WTC11 (cell line): ENCODE measurements at regions not wholly inside any gene's neighbourhood (a gene's known extent, or its start where the extent isn't known, plus 50 kb on each side); places are given as distances from the start of the nearest gene placed in this dataset.

Experiments used
- ATF1 ChIP-seq: sonication (generic); formaldehyde crosslinking; IDR thresholded peaks from 2 replicates; pipeline ENCODE4 v1.8.1; 2023; ENCODE audit warnings: mild to moderate bottlenecking, moderate library complexity, missing genetic modification reagents
- CREB1 ChIP-seq: sonication (generic); formaldehyde crosslinking; IDR thresholded peaks from 2 replicates; pipeline ENCODE4 v1.8.0; 2023; ENCODE audit warnings: mild to moderate bottlenecking, missing genetic modification reagents
- CTCF ChIP-seq: fragments of 200-600 bp; IDR thresholded peaks from 2 replicates; pipeline ENCODE4 v1.8.0; 2022; ENCODE audit warnings: antibody characterized with exemption
- ESRRA ChIP-seq: sonication (generic); formaldehyde crosslinking; IDR thresholded peaks from 2 replicates; pipeline ENCODE4 v1.8.1; 2022; ENCODE audit warnings: mild to moderate bottlenecking, missing genetic modification reagents, borderline replicate concordance
- FOXP1 ChIP-seq: sonication (generic); formaldehyde crosslinking; IDR thresholded peaks from 2 replicates; pipeline ENCODE4 v1.8.0; 2022; ENCODE audit warnings: missing genetic modification reagents, mild to moderate bottlenecking, moderate library complexity, borderline replicate concordance
- IRF2 ChIP-seq: sonication (generic); formaldehyde crosslinking; IDR thresholded peaks from 2 replicates; pipeline ENCODE4 v1.8.0; 2022; ENCODE audit warnings: low read depth, missing genetic modification reagents, borderline replicate concordance
- KAT7 ChIP-seq: sonication (generic); formaldehyde crosslinking; IDR thresholded peaks from 2 replicates; pipeline ENCODE4 v1.8.1; 2023; ENCODE audit warnings: missing genetic modification reagents, mild to moderate bottlenecking, borderline replicate concordance
- NFATC4 ChIP-seq: fragments of 250-450 bp; sonication (Bioruptor Pico); IDR thresholded peaks from 2 replicates; pipeline ENCODE4 v1.9.0; 2021; ENCODE audit warnings: mild to moderate bottlenecking
- SP1 ChIP-seq: sonication (generic); formaldehyde crosslinking; conservative IDR thresholded peaks from 2 replicates; pipeline ENCODE4 v1.8.1; 2022; ENCODE audit warnings: missing genetic modification reagents
- TEAD4 ChIP-seq: sonication (generic); formaldehyde crosslinking; IDR thresholded peaks from 2 replicates; pipeline ENCODE4 v1.8.0; 2022; ENCODE audit warnings: mild to moderate bottlenecking, missing genetic modification reagents
- ZBTB21 ChIP-seq: sonication (generic); formaldehyde crosslinking; IDR thresholded peaks from 2 replicates; pipeline ENCODE4 v1.8.1; 2023; ENCODE audit warnings: mild to moderate bottlenecking, missing genetic modification reagents, borderline replicate concordance
- ZNF121 ChIP-seq: sonication (generic); formaldehyde crosslinking; IDR thresholded peaks from 2 replicates; pipeline ENCODE4 v1.8.0; 2023; ENCODE audit warnings: missing genetic modification reagents
- ZNF138 ChIP-seq: sonication (generic); formaldehyde crosslinking; conservative IDR thresholded peaks from 2 replicates; pipeline ENCODE4 v1.8.1; 2022; ENCODE audit warnings: mild to moderate bottlenecking, moderate library complexity, missing genetic modification reagents

GRCh38 chr3:76576201-76576600 lies 463.7 kb upstream of the ROBO2 start:
- TF ChIP-seq NFATC4 (no peak), SP1 (CRISPR knock-in tag) (no peak), FOXP1 (CRISPR knock-in tag) (no peak), CTCF (no peak), ATF1 (CRISPR knock-in tag) (no peak), CREB1 (CRISPR knock-in tag) (no peak), ESRRA (CRISPR knock-in tag) (no peak), ZNF138 (no peak), TEAD4 (CRISPR knock-in tag) (no peak), KAT7 (CRISPR knock-in tag) (no peak), IRF2 (no peak), ZNF121 (CRISPR knock-in tag) (no peak), ZBTB21 (CRISPR knock-in tag) (no peak)
